Spleen (tissue), 11 donors: ENCODE measurements at regions not wholly inside any gene's neighbourhood (a gene's known extent, or its start where the extent isn't known, plus 50 kb on each side); places are given as distances from the start of the nearest gene placed in this dataset.

Experiments
- DNase-seq: peaks from one replicate; pipeline ENCODE4 v3.0.0-alpha.2; 2020
- H3K27ac ChIP-seq, 8 donors: fragments of 200-600 bp; sonication (generic) in 7 of 8; 1 replicate in 4 of 8; 2 replicates in 4 of 8; pipeline versions ENCODE4 v1.5.0 to v1.8.0; 2016 to 2021; ENCODE audit warnings: inconsistent platforms in 4 of 8, mild to moderate bottlenecking in 4 of 8, moderate library complexity in 1 of 8
- H3K27me3 ChIP-seq, 7 donors: fragments of 200-600 bp; sonication (generic) in 6 of 7; replicated peaks in 1 of 7; 1 replicate in 4 of 7; 2 replicates in 3 of 7; pipeline versions ENCODE4 v1.5.0 to v1.8.0; 2016 to 2021; ENCODE audit warnings: inconsistent platforms in 3 of 7, mild to moderate bottlenecking in 1 of 7
- H3K36me3 ChIP-seq, 6 donors: fragments of 200-600 bp; sonication (generic) in 5 of 6; 1 replicate in 4 of 6; 2 replicates in 2 of 6; pipeline versions ENCODE4 v1.5.0 to v1.8.0; 2016 to 2021; ENCODE audit warnings: inconsistent platforms in 2 of 6
- H3K4me1 ChIP-seq, 6 donors: fragments of 200-600 bp; sonication (generic) in 5 of 6; 1 replicate in 3 of 6; 2 replicates in 3 of 6; pipeline versions ENCODE4 v1.5.0 to v1.8.0; 2016 to 2021; ENCODE audit warnings: inconsistent platforms in 3 of 6
- H3K4me3 ChIP-seq, 8 donors: fragments of 200-600 bp; sonication (generic) in 7 of 8; 1 replicate in 4 of 8; 2 replicates in 4 of 8; pipeline versions ENCODE4 v1.5.0 to v1.8.0; 2016 to 2021; ENCODE audit warnings: inconsistent platforms in 4 of 8, mild to moderate bottlenecking in 4 of 8, moderate library complexity in 2 of 8
- H3K9me3 ChIP-seq, 8 donors: fragments of 200-600 bp; sonication (generic) in 7 of 8; 1 replicate in 4 of 8; 2 replicates in 4 of 8; pipeline versions ENCODE4 v1.5.0 to v1.8.0; 2016 to 2021; ENCODE audit warnings: inconsistent platforms in 4 of 8
- POLR2A ChIP-seq, 3 donors: fragments of 450-650 bp; IDR thresholded peaks; one replicate each; pipeline ENCODE4 v1.5.1; 2017; ENCODE audit warnings: antibody characterized with exemption in 3 of 3, mild to moderate bottlenecking in 1 of 3
- POLR2AphosphoS5 ChIP-seq, 3 donors: sonication (generic); formaldehyde crosslinking; IDR thresholded peaks; one replicate each; pipeline ENCODE4 v1.5.1; 2017; ENCODE audit warnings: antibody characterized with exemption in 3 of 3
- WGBS, 5 donors: extraction: QIAGEN DNeasy Blood & Tissue Kit in 3 of 5; methylation state at CpG; one replicate each; pipeline versions ENCODE4 v1.1.5 to v1.1.7; 2013 to 2018; 5-methylcytosine and 5-hydroxymethylcytosine counted together
- intact Hi-C: fragments of 100-400 bp; cut with DNase I; formaldehyde crosslinking; loops from one replicate; pipeline ENCODE4 v1.15.0; 2023; ENCODE audit warnings: low total_unique reads
- TF ChIP-seq, protein P1 (sequence below), 11 experiments: fragments of 200-600 bp in 7 of 11; fragments of 450-650 bp in 4 of 11; sonication (generic) in 4 of 11; IDR thresholded peaks in 8 of 11; conservative IDR thresholded peaks in 3 of 11; 1 replicate in 7 of 11; 2 replicates in 4 of 11; pipeline versions ENCODE4 v1.4.0 to v1.8.0; 2016 to 2021; ENCODE audit warnings: antibody characterized with exemption in 11 of 11, inconsistent platforms in 4 of 11, mild to moderate bottlenecking in 1 of 11
- donor health status: healthy with polysubstance abuse.
- donor health status: DM: no; HTN: no; CAD: no; lungs with moderate emphysema.
- donor health status: DM: no; HTN: no; CAD: no.
- donor health status: Bipolar disorder and iron deficiency.
- donor health status: healthy.
- donor health status: DM: no; HTN: no; CAD: no.
- donor health status: DM: yes; HTN: yes; CAD: no.

- Histone ChIP-seq H3K36me3 (no peaks in the 10 kb centered on the region), H3K4me3 (no peak overlapping the region), H3K27me3 (no peaks in the 10 kb centered on the region), H3K9me3 (no peaks in the 10 kb centered on the region), H3K4me1 (peaks cover 5 to 24% (median 14%) of the 10 kb centered on the region in 6 donors), H3K27ac (no peak overlapping the region)
- DNase-seq: peak; percentile 22
- intact Hi-C loops: no loop called here
- 79 to 85% (median 82%) methylated on average over 11 of the region's 11 CpGs for WGBS, 5 donors
- no peak for TF ChIP-seq POLR2A (IDR thresholded peaks at IDR 0.05)
- TF ChIP-seq, protein P1, sequence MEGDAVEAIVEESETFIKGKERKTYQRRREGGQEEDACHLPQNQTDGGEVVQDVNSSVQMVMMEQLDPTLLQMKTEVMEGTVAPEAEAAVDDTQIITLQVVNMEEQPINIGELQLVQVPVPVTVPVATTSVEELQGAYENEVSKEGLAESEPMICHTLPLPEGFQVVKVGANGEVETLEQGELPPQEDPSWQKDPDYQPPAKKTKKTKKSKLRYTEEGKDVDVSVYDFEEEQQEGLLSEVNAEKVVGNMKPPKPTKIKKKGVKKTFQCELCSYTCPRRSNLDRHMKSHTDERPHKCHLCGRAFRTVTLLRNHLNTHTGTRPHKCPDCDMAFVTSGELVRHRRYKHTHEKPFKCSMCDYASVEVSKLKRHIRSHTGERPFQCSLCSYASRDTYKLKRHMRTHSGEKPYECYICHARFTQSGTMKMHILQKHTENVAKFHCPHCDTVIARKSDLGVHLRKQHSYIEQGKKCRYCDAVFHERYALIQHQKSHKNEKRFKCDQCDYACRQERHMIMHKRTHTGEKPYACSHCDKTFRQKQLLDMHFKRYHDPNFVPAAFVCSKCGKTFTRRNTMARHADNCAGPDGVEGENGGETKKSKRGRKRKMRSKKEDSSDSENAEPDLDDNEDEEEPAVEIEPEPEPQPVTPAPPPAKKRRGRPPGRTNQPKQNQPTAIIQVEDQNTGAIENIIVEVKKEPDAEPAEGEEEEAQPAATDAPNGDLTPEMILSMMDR (IDR thresholded peaks at IDR 0.05 in 8 of 11, conservative IDR thresholded peaks at IDR 0.05 in 3 of 11): no peak
- no peak for TF ChIP-seq POLR2AphosphoS5 (IDR thresholded peaks at IDR 0.05)
These were observed 50.8 kb upstream of the MAX start for GRCh38 chr14:65153101-65153500.

- Histone ChIP-seq H3K27ac (peak overlapping the region; percentile 48 to 89 (median 82)), H3K36me3 (no peaks in the 10 kb centered on the region), H3K9me3 (no peaks in the 10 kb centered on the region), H3K27me3 (no peaks in the 10 kb centered on the region), H3K4me3 (peak overlapping the region in 2 of 8 donors; percentile 2 to 45), H3K4me1 (peaks cover 5 to 38% (median 14%) of the 10 kb centered on the region in 6 donors)
- TF ChIP-seq POLR2AphosphoS5 (IDR thresholded peaks at IDR 0.05): peak in 2 of 3 donors; percentile 13 to 21
- TF ChIP-seq, protein P1 (IDR thresholded peaks at IDR 0.05 in 8 of 11, conservative IDR thresholded peaks at IDR 0.05 in 3 of 11): no peak
- intact Hi-C loops: no loop called here
- DNase-seq: peak; percentile 84
- WGBS, 5 donors: 39 to 64% (median 50%) methylated on average over 15 of the region's 15 CpGs
These were observed 54.5 kb upstream of the MAX start for GRCh38 chr14:65156568-65157366.

DNA sequence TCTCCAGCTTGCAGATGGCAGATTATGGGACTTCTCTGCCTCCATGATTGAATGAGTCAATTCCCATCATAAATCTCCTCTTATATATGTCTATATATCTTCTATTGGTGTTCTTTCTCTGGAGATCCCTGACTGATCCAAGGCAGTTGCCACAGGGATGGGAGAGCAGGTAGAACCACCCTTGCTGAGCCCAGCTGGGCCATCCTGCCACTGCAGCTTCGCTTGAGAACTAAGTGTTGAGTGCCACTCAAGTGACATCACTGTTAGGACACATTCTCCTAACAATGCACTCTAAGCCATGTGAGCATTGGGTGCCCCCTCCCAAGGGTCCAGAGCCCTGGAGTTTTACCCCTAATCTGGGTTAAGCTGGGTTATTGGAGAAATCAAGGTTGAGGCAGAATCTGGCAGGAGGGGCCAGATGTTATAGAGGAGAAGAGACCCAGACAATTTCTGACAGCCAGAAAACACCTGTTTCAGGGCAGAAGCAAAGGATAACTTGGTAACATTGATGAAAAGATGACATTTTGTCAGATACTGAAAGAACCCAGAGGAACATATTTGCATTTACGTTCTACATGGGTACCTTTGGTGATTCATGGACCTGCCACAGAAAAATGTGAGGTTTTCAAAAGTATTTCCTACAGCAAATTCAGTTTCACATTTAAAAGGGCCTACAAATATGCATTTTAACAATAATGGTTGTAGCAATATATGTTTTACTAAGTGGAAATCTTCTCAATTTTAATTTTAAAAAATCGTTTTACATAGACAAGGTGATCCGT is 57.2 kb upstream of the MAX start:
- H3K9me3 ChIP-seq: no peaks in the 10 kb centered on the region
- H3K4me1 ChIP-seq: peaks cover 5 to 42% (median 16%) of the 10 kb centered on the region in 6 donors
- H3K36me3 ChIP-seq: no peaks in the 10 kb centered on the region
- no peaks in the 10 kb centered on the region for H3K27me3 ChIP-seq
- TF ChIP-seq POLR2A (IDR thresholded peaks at IDR 0.05) (no peak), POLR2AphosphoS5 (IDR thresholded peaks at IDR 0.05) (no peak)
- TF ChIP-seq, protein P1 (IDR thresholded peaks at IDR 0.05 in 8 of 11, conservative IDR thresholded peaks at IDR 0.05 in 3 of 11): no peak
- WGBS, 5 donors: 70 to 81% (median 78%) methylated on average over 4 of the region's 4 CpGs
- peak overlapping the region in 4 of 8 donors; percentile 47 to 65 (median 56) for H3K27ac ChIP-seq
- intact Hi-C loops: loop anchor here (5.0 to 10.0 kb wide), 2 partner anchors 663 to 905 kb away; no protein-coding TSS in a partner anchor
- H3K4me3 ChIP-seq: no peak overlapping the region
- no peak for DNase-seq

DNA sequence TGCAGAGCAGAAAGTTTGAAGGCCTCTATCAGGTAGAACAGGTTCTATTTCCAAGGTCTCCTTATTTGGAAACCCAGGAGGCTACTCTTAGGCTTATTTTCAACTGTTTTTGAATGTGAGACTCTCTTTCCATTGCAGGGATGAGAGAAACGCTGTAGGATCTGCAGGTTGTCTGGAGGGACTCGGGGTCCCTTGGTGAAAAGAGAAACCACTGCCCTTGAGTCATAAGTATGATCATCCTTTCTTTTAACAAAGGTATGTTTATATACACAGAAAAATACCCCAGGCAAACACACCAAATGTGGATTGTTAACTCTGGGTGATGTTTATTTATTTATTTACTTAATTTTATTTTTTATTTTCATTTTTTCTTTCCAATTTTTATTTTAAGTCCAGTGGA is 57.8 kb upstream of the MAX start:
- 74 to 92% (median 82%) methylated on average over 2 of the region's 2 CpGs for WGBS, 5 donors
- H3K27ac ChIP-seq: peak overlapping the region in 2 of 8 donors; percentile 13 to 65
- no peak overlapping the region for H3K4me3 ChIP-seq
- TF ChIP-seq POLR2AphosphoS5 (IDR thresholded peaks at IDR 0.05): no peak
- H3K27me3 ChIP-seq: no peaks in the 10 kb centered on the region
- no peaks in the 10 kb centered on the region for H3K36me3 ChIP-seq
- peaks cover 5 to 43% (median 16%) of the 10 kb centered on the region in 6 donors for H3K4me1 ChIP-seq
- intact Hi-C loops: loop anchor here (5.0 to 10.0 kb wide), 2 partner anchors 662 to 905 kb away; no protein-coding TSS in a partner anchor
- H3K9me3 ChIP-seq: no peaks in the 10 kb centered on the region
- no peak for DNase-seq
